ENCODE measurements at regions not wholly inside any gene's neighbourhood (a gene's known extent, or its start where the extent isn't known, plus 50 kb on each side); places are given as distances from the start of the nearest gene placed in this dataset.

- POLR2A ChIA-PET, result no interaction called here
- H3K27me3 ChIP-seq (ENCODE audit: control insufficient read depth, insufficient read depth, low read length), result no peaks in the 10 kb centered on the region
- no peak for TF ChIP-seq CTCF (IDR thresholded peaks at IDR 0.05; ENCODE audit: low read depth, low read length)
- CTCF ChIA-PET, result no interaction called here
- no peak overlapping the region for H3K4me3 ChIP-seq (ENCODE audit: low read depth, low read length)
- no peak overlapping the region for H3K27ac ChIP-seq (ENCODE audit: low read depth, low read length)
- no peaks in the 10 kb centered on the region for H3K9me3 ChIP-seq (ENCODE audit: control insufficient read depth, insufficient read depth, low read length)
- DNase-seq (ENCODE audit: low read depth, low spot score), result no peak
These were observed 115.9 kb upstream of the EPHA3 start for GRCh38 chr3:88991496-88991895.

GRCh38 chr3:88996691-88997090 is 110.7 kb upstream of the EPHA3 start:
- Histone ChIP-seq H3K27ac (ENCODE audit: low read depth, low read length) (no peak overlapping the region), H3K4me3 (ENCODE audit: low read depth, low read length) (no peak overlapping the region), H3K9me3 (ENCODE audit: control insufficient read depth, insufficient read depth, low read length) (no peaks in the 10 kb centered on the region), H3K27me3 (ENCODE audit: control insufficient read depth, insufficient read depth, low read length) (peaks cover 2% of the 10 kb centered on the region)
- ChIA-PET CTCF (no interaction called here), POLR2A (no interaction called here)
- no peak for TF ChIP-seq CTCF (IDR thresholded peaks at IDR 0.05; ENCODE audit: low read depth, low read length)
- DNase-seq (ENCODE audit: low read depth, low spot score), result no peak

- Histone ChIP-seq H3K27me3 (ENCODE audit: control insufficient read depth, insufficient read depth, low read length) (peaks cover 2% of the 10 kb centered on the region), H3K9me3 (ENCODE audit: control insufficient read depth, insufficient read depth, low read length) (no peaks in the 10 kb centered on the region), H3K4me3 (ENCODE audit: low read depth, low read length) (no peak overlapping the region), H3K27ac (ENCODE audit: low read depth, low read length) (no peak overlapping the region)
- no peak for DNase-seq (ENCODE audit: low read depth, low spot score)
- ChIA-PET CTCF (no interaction called here), POLR2A (no interaction called here)
- TF ChIP-seq CTCF (IDR thresholded peaks at IDR 0.05; ENCODE audit: low read depth, low read length), result no peak
These were observed 110.2 kb upstream of the EPHA3 start for GRCh38 chr3:88997260-88997659.

- ChIA-PET CTCF (no interaction called here), POLR2A (no interaction called here)
- no peak for TF ChIP-seq CTCF (IDR thresholded peaks at IDR 0.05; ENCODE audit: low read depth, low read length)
- H3K9me3 ChIP-seq (ENCODE audit: control insufficient read depth, insufficient read depth, low read length), result no peaks in the 10 kb centered on the region
- H3K4me3 ChIP-seq (ENCODE audit: low read depth, low read length), result no peak overlapping the region
- no peak for DNase-seq (ENCODE audit: low read depth, low spot score)
- H3K27me3 ChIP-seq (ENCODE audit: control insufficient read depth, insufficient read depth, low read length), result peaks cover 2% of the 10 kb centered on the region
- no peak overlapping the region for H3K27ac ChIP-seq (ENCODE audit: low read depth, low read length)
These were observed 106.5 kb upstream of the EPHA3 start for GRCh38 chr3:89000886-89001285.

- POLR2A ChIA-PET, result no interaction called here
- TF ChIP-seq CTCF (IDR thresholded peaks at IDR 0.05; ENCODE audit: low read depth, low read length), result no peak
- Histone ChIP-seq H3K27me3 (ENCODE audit: control insufficient read depth, insufficient read depth, low read length) (peaks cover 2% of the 10 kb centered on the region), H3K27ac (ENCODE audit: low read depth, low read length) (no peak overlapping the region), H3K4me3 (ENCODE audit: low read depth, low read length) (no peak overlapping the region), H3K9me3 (ENCODE audit: control insufficient read depth, insufficient read depth, low read length) (no peaks in the 10 kb centered on the region)
- DNase-seq (ENCODE audit: low read depth, low spot score), result no peak
- CTCF ChIA-PET, result no interaction called here
These were observed 105.2 kb upstream of the EPHA3 start for GRCh38 chr3:89002191-89002590.

Measured in AG04450 (cell line).